ENCODE measurements at regions not wholly inside any gene's neighbourhood (a gene's known extent, or its start where the extent isn't known, plus 50 kb on each side); places are given as distances from the start of the nearest gene placed in this dataset.

GRCh38 chrX:40908026-40908425 lies 172.7 kb upstream of the MED14 start:
- no peak for TF ChIP-seq CTCF (conservative IDR thresholded peaks at IDR 0.05)
- TF ChIP-seq ZFX (IDR thresholded peaks at IDR 0.05): no peak

Data from C4-2B (cell line).